ENCODE measurements at regions not wholly inside any gene's neighbourhood (a gene's known extent, or its start where the extent isn't known, plus 50 kb on each side); places are given as distances from the start of the nearest gene placed in this dataset.

DNA sequence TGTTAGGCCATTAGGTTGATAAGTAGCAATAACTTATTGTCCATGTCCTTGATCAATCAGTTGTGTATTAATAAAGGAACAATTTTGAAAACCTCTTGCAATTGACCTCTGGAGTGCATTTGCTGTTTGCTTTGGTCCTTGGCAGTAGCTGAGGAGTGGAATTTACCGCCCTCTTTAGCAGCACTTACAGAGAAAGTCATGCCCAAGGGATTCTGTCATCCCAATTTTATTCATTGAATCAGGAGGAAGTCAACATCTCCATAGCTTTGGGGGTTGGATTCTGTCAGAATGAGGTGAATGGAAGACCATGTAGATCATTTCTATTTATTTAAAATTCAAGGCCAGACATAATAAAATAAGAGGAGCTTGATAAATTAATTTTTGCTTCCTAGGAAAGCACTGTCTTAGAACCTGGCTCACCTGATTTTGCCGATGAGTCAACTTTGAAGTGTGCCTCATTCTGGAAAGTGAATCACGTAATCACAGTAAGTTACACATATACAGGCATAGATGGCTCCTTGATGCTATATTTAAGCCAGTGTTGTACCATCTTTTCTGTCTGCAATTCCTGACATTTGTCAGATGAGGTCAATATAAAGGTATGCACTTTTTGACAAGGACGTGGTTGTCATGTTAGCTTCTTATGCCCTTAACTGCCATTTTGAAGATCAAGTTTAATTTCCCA lies 128.7 kb upstream of the MLIP start:
- Histone ChIP-seq H2BK5ac (ENCODE audit: low read depth, low read length, poor library complexity, severe bottlenecking) (no peak overlapping the region), H4K8ac (ENCODE audit: low read depth in 2 of 2, low read length in 2 of 2) (no peak overlapping the region; a peak in 1 of 4 replicates), H4K20me1 (ENCODE audit: insufficient read depth, low read length) (no peaks in the 10 kb centered on the region), H3K56ac (ENCODE audit: extremely low read depth, insufficient read depth, low read length) (no peak overlapping the region), H3K4me2 (ENCODE audit: low read depth, low read length) (no peak overlapping the region), H3K4me1 (ENCODE audit: control insufficient read depth, insufficient read depth, low read length) (peaks cover 7% of the 10 kb centered on the region), H2BK20ac (ENCODE audit: low read depth, low read length) (peak overlapping the region; percentile 31; the same call in 1 of the 2 replicates), H2AK9ac (replicated peaks; ENCODE audit: low read depth, low read length, poor library complexity) (no peak overlapping the region), H3K14ac (replicated peaks; ENCODE audit: low read depth, low read length) (no peak overlapping the region), H3K79me1 (ENCODE audit: low read depth in 1 of 2, low read length in 2 of 2) (no peaks in the 10 kb centered on the region), H2BK120ac (ENCODE audit: low read depth, low read length) (peak overlapping the region; percentile 35; the same call in 1 of the 2 replicates), H2AFZ (replicated peaks; ENCODE audit: low read length, poor library complexity) (no peak overlapping the region), H3K4ac (ENCODE audit: low read depth, low read length) (no peak overlapping the region), H3K9me3 (ENCODE audit: control insufficient read depth, insufficient read depth, low read length) (no peaks in the 10 kb centered on the region), H3K27ac (ENCODE audit: insufficient read depth, low read length) (no peak overlapping the region), H3K4me3 (ENCODE audit: insufficient read depth, low read depth, low read length) (no peak overlapping the region), H2AK5ac (ENCODE audit: low read depth, low read length) (no peak overlapping the region), H3K36me3 (ENCODE audit: control insufficient read depth, insufficient read depth, low read length) (no peaks in the 10 kb centered on the region), H2BK15ac (ENCODE audit: low read depth, low read length) (peak overlapping the region; percentile 18; the same call in 1 of the 3 replicates), H4K5ac (ENCODE audit: low read depth, low read length) (no peak overlapping the region), H3K23ac (ENCODE audit: low read depth, low read length) (no peak overlapping the region), H3K9ac (ENCODE audit: low read depth, low read length) (no peak overlapping the region), H3K27me3 (ENCODE audit: control insufficient read depth, insufficient read depth, low read length) (no peaks in the 10 kb centered on the region), H4K91ac (ENCODE audit: insufficient read depth, low read depth, low read length) (no peak overlapping the region), H3K9me1 (ENCODE audit: insufficient read depth, low read length) (peaks cover 6% of the 10 kb centered on the region), H3K18ac (ENCODE audit: low read depth, low read length) (no peak overlapping the region)
- ChIA-PET POLR2A (ENCODE audit: unreplicated experiment) (no interaction called here), CTCF (no interaction called here)
- BruUV-seq (replicated peaks), result no TSS peak
- intact Hi-C loops (cut with micrococcal nuclease), result loop anchor here (5.0 to 10.0 kb wide), 3 partner anchors 642 to 1462 kb away; no protein-coding TSS in a partner anchor
- dilution Hi-C loops (cut with HindIII; ENCODE audit: low sequenced_read_pairs, unreplicated experiment), result no loop called here
- ATAC-seq (ENCODE audit: low read depth) (no peak), DNase-seq (peak; percentile 18)
- 100% methylated on average over 2 of the region's 4 CpGs; no CpG with 5 or more reads in 1 of the 2 experiments for WGBS, 2 experiments (ENCODE audit: extremely low coverage in 2 of 2, insufficient read length in 1 of 2)
- in situ Hi-C loops (cut with MboI; ENCODE audit: low sequenced_read_pairs), result loop anchor here (5.0 to 25.0 kb wide), 4 partner anchors 730 to 1260 kb away; no protein-coding TSS in a partner anchor
- no peak for TF ChIP-seq RAD21 (IDR thresholded peaks at IDR 0.05; ENCODE audit: low read length)
- TF ChIP-seq NFE2L2 (IDR thresholded peaks at IDR 0.05; ENCODE audit: low read depth, low read length), result no peak
- no peak for TF ChIP-seq SMC3 (IDR thresholded peaks at IDR 0.05; ENCODE audit: low read depth, low read length)
- TF ChIP-seq MAFK (IDR thresholded peaks at IDR 0.05; ENCODE audit: low read depth, low read length), result no peak
- TF ChIP-seq CEBPB (IDR thresholded peaks at IDR 0.05; ENCODE audit: low read depth, low read length), result no peak
- no peak for TF ChIP-seq FOS (IDR thresholded peaks at IDR 0.05; ENCODE audit: low read depth, low read length)
- TF ChIP-seq, protein P1, sequence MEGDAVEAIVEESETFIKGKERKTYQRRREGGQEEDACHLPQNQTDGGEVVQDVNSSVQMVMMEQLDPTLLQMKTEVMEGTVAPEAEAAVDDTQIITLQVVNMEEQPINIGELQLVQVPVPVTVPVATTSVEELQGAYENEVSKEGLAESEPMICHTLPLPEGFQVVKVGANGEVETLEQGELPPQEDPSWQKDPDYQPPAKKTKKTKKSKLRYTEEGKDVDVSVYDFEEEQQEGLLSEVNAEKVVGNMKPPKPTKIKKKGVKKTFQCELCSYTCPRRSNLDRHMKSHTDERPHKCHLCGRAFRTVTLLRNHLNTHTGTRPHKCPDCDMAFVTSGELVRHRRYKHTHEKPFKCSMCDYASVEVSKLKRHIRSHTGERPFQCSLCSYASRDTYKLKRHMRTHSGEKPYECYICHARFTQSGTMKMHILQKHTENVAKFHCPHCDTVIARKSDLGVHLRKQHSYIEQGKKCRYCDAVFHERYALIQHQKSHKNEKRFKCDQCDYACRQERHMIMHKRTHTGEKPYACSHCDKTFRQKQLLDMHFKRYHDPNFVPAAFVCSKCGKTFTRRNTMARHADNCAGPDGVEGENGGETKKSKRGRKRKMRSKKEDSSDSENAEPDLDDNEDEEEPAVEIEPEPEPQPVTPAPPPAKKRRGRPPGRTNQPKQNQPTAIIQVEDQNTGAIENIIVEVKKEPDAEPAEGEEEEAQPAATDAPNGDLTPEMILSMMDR (conservative IDR thresholded peaks at IDR 0.05; ENCODE audit: low read depth, low read length), result no peak
- TF ChIP-seq, protein P2, sequence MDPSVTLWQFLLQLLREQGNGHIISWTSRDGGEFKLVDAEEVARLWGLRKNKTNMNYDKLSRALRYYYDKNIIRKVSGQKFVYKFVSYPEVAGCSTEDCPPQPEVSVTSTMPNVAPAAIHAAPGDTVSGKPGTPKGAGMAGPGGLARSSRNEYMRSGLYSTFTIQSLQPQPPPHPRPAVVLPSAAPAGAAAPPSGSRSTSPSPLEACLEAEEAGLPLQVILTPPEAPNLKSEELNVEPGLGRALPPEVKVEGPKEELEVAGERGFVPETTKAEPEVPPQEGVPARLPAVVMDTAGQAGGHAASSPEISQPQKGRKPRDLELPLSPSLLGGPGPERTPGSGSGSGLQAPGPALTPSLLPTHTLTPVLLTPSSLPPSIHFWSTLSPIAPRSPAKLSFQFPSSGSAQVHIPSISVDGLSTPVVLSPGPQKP (IDR thresholded peaks at IDR 0.05; ENCODE audit: borderline replicate concordance, low read depth, low read length), result no peak
- no peak for TF ChIP-seq POLR2A (IDR thresholded peaks at IDR 0.05; ENCODE audit: low read depth, low read length)
- TF ChIP-seq BHLHE40 (IDR thresholded peaks at IDR 0.05; ENCODE audit: low read depth, low read length), result no peak
- no peak for TF ChIP-seq RCOR1 (IDR thresholded peaks at IDR 0.05; ENCODE audit: insufficient replicate concordance, low read length)
- no peak for TF ChIP-seq RFX5 (IDR thresholded peaks at IDR 0.05; ENCODE audit: low read depth, low read length)
- no peak for TF ChIP-seq MAZ (IDR thresholded peaks at IDR 0.05; ENCODE audit: borderline replicate concordance, low read depth, low read length)
- no peak for TF ChIP-seq CHD1 (IDR thresholded peaks at IDR 0.05; ENCODE audit: low read depth, low read length)
- TF ChIP-seq, protein P3, sequence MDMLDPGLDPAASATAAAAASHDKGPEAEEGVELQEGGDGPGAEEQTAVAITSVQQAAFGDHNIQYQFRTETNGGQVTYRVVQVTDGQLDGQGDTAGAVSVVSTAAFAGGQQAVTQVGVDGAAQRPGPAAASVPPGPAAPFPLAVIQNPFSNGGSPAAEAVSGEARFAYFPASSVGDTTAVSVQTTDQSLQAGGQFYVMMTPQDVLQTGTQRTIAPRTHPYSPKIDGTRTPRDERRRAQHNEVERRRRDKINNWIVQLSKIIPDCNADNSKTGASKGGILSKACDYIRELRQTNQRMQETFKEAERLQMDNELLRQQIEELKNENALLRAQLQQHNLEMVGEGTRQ (IDR thresholded peaks at IDR 0.05; ENCODE audit: low read depth, low read length), result no peak
- TF ChIP-seq MXI1 (IDR thresholded peaks at IDR 0.05; ENCODE audit: borderline replicate concordance, low read depth, low read length), result no peak

All from IMR-90 (cell line).